HEK293 (cell line): ENCODE measurements at regions not wholly inside any gene's neighbourhood (a gene's known extent, or its start where the extent isn't known, plus 50 kb on each side); places are given as distances from the start of the nearest gene placed in this dataset.

Source experiments
- CTCF ChIA-PET: fragments of 350-600 bp; formaldehyde crosslinking; extraction: SDS; loops from one replicate; lab custom pipeline; 2021; ENCODE audit warnings: antibody characterized with exemption; lab: Yijun Ruan, JAX
- POLR2A ChIA-PET: fragments of 300-600 bp; formaldehyde crosslinking; extraction: SDS; loops from one replicate; lab custom pipeline; 2020; ENCODE audit warnings: antibody characterized with exemption, inconsistent platforms; lab: Yijun Ruan, JAX
- H3K27ac ChIP-seq: fragments of 200-500 bp; sonication (Bioruptor generic); 2 replicates; pipeline ENCODE4 v1.5.1; 2014; ENCODE audit warnings: low read depth, low read length, control low read depth, inconsistent platforms; ENCODE audit errors: extremely low read depth
- H3K36me3 ChIP-seq, 2 experiments: fragments of 200-500 bp in 1 of 2; sonication (Bioruptor generic) in 1 of 2; 1 replicate in 1 of 2; 2 replicates in 1 of 2; pipeline ENCODE4 v1.5.1; 2014 to 2017; ENCODE audit warnings: inconsistent platforms in 2 of 2, low read length in 2 of 2; ENCODE audit not compliant: control insufficient read depth in 2 of 2, insufficient read depth in 1 of 2
- H3K4me1 ChIP-seq: fragments of 200-500 bp; sonication (Bioruptor generic); 2 replicates; pipeline ENCODE4 v1.5.1; 2014; ENCODE audit warnings: mild to moderate bottlenecking, low read length, inconsistent platforms; ENCODE audit not compliant: control insufficient read depth, insufficient read depth
- H3K4me3 ChIP-seq: 2 replicates; pipeline ENCODE4 v1.5.1; 2011; ENCODE audit warnings: low read depth, mild to moderate bottlenecking, control low read depth, low read length, moderate library complexity
- H3K9me3 ChIP-seq: fragments of 200-500 bp; sonication (Bioruptor generic); 2 replicates; pipeline ENCODE4 v1.5.1; 2014; ENCODE audit warnings: low read depth, low read length, inconsistent platforms; ENCODE audit not compliant: control insufficient read depth, insufficient read depth
- GLI2 ChIP-seq: fragments of 450-650 bp; formaldehyde crosslinking; IDR thresholded peaks from 2 replicates; pipeline ENCODE4; 2017; ENCODE audit warnings: missing biosample characterization, missing genetic modification characterization, low read depth, borderline replicate concordance
- KLF10 ChIP-seq: fragments of 450-650 bp; IDR thresholded peaks from 2 replicates; pipeline ENCODE4 v1.5.1; 2018; ENCODE audit warnings: missing biosample characterization, mild to moderate bottlenecking, missing genetic modification characterization
- MEIS1 ChIP-seq: sonication (generic); formaldehyde crosslinking; IDR thresholded peaks from 2 replicates; pipeline ENCODE4 v1.8.1; 2022; ENCODE audit warnings: missing genetic modification reagents, mild to moderate bottlenecking, borderline replicate concordance
- OSR2 ChIP-seq: fragments of 450-650 bp; formaldehyde crosslinking; IDR thresholded peaks from 2 replicates; pipeline ENCODE4 v1.5.1; 2016; ENCODE audit warnings: missing biosample characterization, missing genetic modification characterization
- OVOL3 ChIP-seq: fragments of 450-650 bp; formaldehyde crosslinking; IDR thresholded peaks from 2 replicates; pipeline ENCODE4 v1.5.1; 2016; ENCODE audit warnings: missing biosample characterization, missing genetic modification characterization
- SP2 ChIP-seq: fragments of 450-650 bp; formaldehyde crosslinking; IDR thresholded peaks from 2 replicates; pipeline ENCODE4 v1.5.1; 2016; ENCODE audit warnings: missing biosample characterization, missing genetic modification characterization
- YY2 ChIP-seq: fragments of 450-650 bp; formaldehyde crosslinking; IDR thresholded peaks from 2 replicates; pipeline ENCODE4 v1.5.1; 2016; ENCODE audit warnings: missing biosample characterization, missing genetic modification characterization
- ZNF174 ChIP-seq: fragments of 450-650 bp; formaldehyde crosslinking; IDR thresholded peaks from 2 replicates; pipeline ENCODE4 v1.5.0; 2017; ENCODE audit warnings: missing biosample characterization, mild to moderate bottlenecking, missing genetic modification characterization
- ZNF2 ChIP-seq: fragments of 450-650 bp; formaldehyde crosslinking; IDR thresholded peaks from 2 replicates; pipeline ENCODE4 v1.5.1; 2016; ENCODE audit warnings: missing biosample characterization, missing genetic modification characterization
- ZNF221 ChIP-seq: fragments of 450-650 bp; formaldehyde crosslinking; IDR thresholded peaks from 2 replicates; pipeline ENCODE4 v1.5.1; 2017; ENCODE audit warnings: missing biosample characterization, missing genetic modification characterization, borderline replicate concordance
- ZNF24 ChIP-seq: fragments of 450-650 bp; formaldehyde crosslinking; IDR thresholded peaks from 2 replicates; pipeline ENCODE4 v1.5.1; 2016; ENCODE audit warnings: missing biosample characterization, missing genetic modification characterization
- ZNF274 ChIP-seq, 2 experiments: fragments of 200-500 bp in 1 of 2; fragments of 450-650 bp in 1 of 2; sonication (Bioruptor generic) in 1 of 2; formaldehyde crosslinking in 1 of 2; IDR thresholded peaks; 2 replicates each; pipeline versions ENCODE4 v1.5.1 to v1.6.1; 2014 to 2016; ENCODE audit warnings: borderline replicate concordance in 1 of 2, inconsistent platforms in 1 of 2, low read length in 1 of 2, missing biosample characterization in 1 of 2, missing genetic modification characterization in 1 of 2
- ZNF354C ChIP-seq: fragments of 450-650 bp; formaldehyde crosslinking; IDR thresholded peaks from 2 replicates; pipeline ENCODE4 v1.5.1; 2016; ENCODE audit warnings: missing biosample characterization, missing genetic modification characterization, low read depth, borderline replicate concordance
- ZNF473 ChIP-seq: fragments of 450-650 bp; formaldehyde crosslinking; IDR thresholded peaks from 2 replicates; pipeline ENCODE4 v1.5.1; 2017; ENCODE audit warnings: missing biosample characterization, missing genetic modification characterization
- ZNF501 ChIP-seq: fragments of 450-650 bp; formaldehyde crosslinking; IDR thresholded peaks from 2 replicates; pipeline ENCODE4 v1.5.1; 2016; ENCODE audit warnings: missing biosample characterization, missing genetic modification characterization
- ZNF521 ChIP-seq: fragments of 450-650 bp; formaldehyde crosslinking; IDR thresholded peaks from 2 replicates; pipeline ENCODE4 v1.5.1; 2017; ENCODE audit warnings: missing biosample characterization, mild to moderate bottlenecking, missing genetic modification characterization
- ZNF571 ChIP-seq: fragments of 450-650 bp; formaldehyde crosslinking; IDR thresholded peaks from 2 replicates; pipeline ENCODE4 v1.5.0; 2017; ENCODE audit warnings: missing biosample characterization, missing genetic modification characterization
- ZNF600 ChIP-seq: fragments of 450-650 bp; formaldehyde crosslinking; IDR thresholded peaks from 2 replicates; pipeline ENCODE4 v1.5.1; 2016; ENCODE audit warnings: missing biosample characterization, missing genetic modification characterization
- ZNF785 ChIP-seq: fragments of 450-650 bp; formaldehyde crosslinking; IDR thresholded peaks from 2 replicates; pipeline ENCODE4 v1.5.1; 2016; ENCODE audit warnings: missing biosample characterization, missing genetic modification characterization
- ZNF837 ChIP-seq: fragments of 450-650 bp; formaldehyde crosslinking; IDR thresholded peaks from 2 replicates; pipeline ENCODE4 v1.5.1; 2016; ENCODE audit warnings: missing biosample characterization, missing genetic modification characterization
- ZSCAN30 ChIP-seq: fragments of 450-650 bp; IDR thresholded peaks from 2 replicates; pipeline ENCODE4 v1.5.1; 2018; ENCODE audit warnings: missing biosample characterization, mild to moderate bottlenecking, missing genetic modification characterization, moderate library complexity
- TF ChIP-seq, protein P1 (sequence below): fragments of 450-650 bp; formaldehyde crosslinking; IDR thresholded peaks from 2 replicates; pipeline ENCODE4 v1.5.1; 2016; ENCODE audit warnings: missing biosample characterization, missing genetic modification characterization
- TF ChIP-seq, protein P2 (sequence below): fragments of 450-650 bp; formaldehyde crosslinking; IDR thresholded peaks from 2 replicates; pipeline ENCODE4 v1.5.1; 2016; ENCODE audit warnings: missing biosample characterization, missing genetic modification characterization
- TF ChIP-seq, protein P3 (sequence below): fragments of 450-650 bp; formaldehyde crosslinking; IDR thresholded peaks from 2 replicates; pipeline ENCODE4 v1.5.1; 2016; ENCODE audit warnings: missing biosample characterization, missing genetic modification characterization

DNA sequence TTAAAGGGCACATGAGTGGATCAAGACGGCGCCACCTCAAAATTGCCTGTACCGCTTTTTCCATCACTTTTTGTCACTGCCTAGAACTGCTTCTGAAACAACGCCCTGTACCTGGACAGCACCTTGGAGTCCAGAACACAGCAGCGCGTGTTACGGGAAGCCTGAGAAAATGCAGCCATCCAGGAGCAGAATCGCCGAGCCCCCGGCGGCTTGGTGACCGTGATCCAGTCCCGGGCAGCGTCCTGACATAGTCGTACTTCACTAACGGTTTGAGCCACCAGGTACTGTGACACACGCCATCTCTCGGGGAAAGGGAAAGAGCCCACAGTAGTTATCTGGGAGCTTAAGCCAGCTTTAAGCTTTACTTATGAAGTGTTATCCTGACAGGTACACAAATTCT, 168.9 kb upstream of the SALL3 start (continued):
- TF ChIP-seq ZNF174 (no peak), GLI2 (no peak), ZNF274 (IDR thresholded peaks at IDR 0.05; ENCODE audit: low read length) (no peak), ZNF274 (tag by site-specific recombination; IDR thresholded peaks at IDR 0.05; ENCODE audit: borderline replicate concordance) (no peak)

DNA sequence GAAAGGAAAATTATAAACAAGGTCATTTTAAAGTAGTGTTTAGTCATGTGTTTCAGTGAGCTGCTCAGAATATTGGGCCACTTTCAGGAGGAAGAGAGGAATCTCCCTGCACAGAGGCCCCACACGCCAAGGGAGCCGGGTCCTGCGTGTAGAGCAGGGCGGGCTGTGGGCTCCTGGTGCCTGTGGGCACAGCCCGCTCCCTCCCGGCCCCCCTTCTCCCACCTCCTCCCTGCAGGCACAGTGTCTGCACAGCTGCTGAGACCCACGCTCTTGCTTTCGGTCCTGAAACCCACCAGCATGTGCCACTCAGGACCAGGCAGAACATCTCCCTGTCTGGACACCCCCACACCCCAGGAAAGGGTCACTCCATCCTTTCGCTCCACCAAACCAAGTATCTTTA, 167.6 kb upstream of the SALL3 start:
- Histone ChIP-seq H3K27ac (no peak overlapping the region), H3K36me3 (no peaks in the 10 kb centered on the region), H3K9me3 (no peaks in the 10 kb centered on the region), H3K4me1 (no peaks in the 10 kb centered on the region), H3K4me3 (no peak overlapping the region)
- TF ChIP-seq, protein P1, sequence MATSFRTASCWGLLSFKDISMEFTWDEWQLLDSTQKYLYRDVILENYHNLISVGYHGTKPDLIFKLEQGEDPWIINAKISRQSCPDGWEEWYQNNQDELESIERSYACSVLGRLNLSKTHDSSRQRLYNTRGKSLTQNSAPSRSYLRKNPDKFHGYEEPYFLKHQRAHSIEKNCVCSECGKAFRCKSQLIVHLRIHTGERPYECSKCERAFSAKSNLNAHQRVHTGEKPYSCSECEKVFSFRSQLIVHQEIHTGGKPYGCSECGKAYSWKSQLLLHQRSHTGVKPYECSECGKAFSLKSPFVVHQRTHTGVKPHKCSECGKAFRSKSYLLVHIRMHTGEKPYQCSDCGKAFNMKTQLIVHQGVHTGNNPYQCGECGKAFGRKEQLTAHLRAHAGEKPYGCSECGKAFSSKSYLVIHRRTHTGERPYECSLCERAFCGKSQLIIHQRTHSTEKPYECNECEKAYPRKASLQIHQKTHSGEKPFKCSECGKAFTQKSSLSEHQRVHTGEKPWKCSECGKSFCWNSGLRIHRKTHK (tag by site-specific recombination), result no peak
- CTCF ChIA-PET, result interaction anchor here (1.1 kb wide), 1 partner anchor 67 kb away, joined by 3 read pairs; no protein-coding TSS in a partner anchor
- POLR2A ChIA-PET, result no interaction called here

DNA sequence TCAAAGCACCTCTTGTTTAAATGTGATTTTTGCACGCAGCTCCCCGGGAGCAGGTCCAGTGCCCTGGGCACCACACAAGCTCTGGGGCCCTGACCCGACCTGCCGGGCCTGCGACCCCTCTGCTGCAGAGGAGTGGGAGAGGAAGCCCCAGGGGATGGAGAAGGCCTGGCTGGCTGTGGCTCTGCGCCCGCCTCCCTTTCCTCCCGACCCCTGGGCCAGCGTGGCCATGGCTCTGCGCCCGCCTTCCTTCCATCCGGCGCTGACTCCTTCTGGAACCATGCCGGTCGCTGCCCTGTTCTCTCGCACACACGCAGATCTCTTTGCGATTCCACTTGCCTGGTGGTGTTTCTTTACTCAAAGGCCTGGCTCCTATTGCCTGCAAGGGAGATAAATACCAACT, 166.5 kb upstream of the SALL3 start:
- Histone ChIP-seq H3K4me1 (no peaks in the 10 kb centered on the region), H3K9me3 (no peaks in the 10 kb centered on the region), H3K4me3 (no peak overlapping the region), H3K27ac (no peak overlapping the region), H3K36me3 (no peaks in the 10 kb centered on the region)
- CTCF ChIA-PET, result no interaction called here
- TF ChIP-seq MEIS1 (CRISPR knock-in tag) (no peak), OSR2 (tag by site-specific recombination) (no peak), ZNF221 (tag by site-specific recombination) (no peak), ZNF2 (tag by site-specific recombination) (no peak), ZNF785 (tag by site-specific recombination) (no peak), ZNF24 (tag by site-specific recombination) (no peak), ZNF571 (tag by site-specific recombination) (no peak), ZNF354C (tag by site-specific recombination) (no peak), ZNF837 (tag by site-specific recombination) (no peak), ZNF501 (tag by site-specific recombination) (no peak), SP2 (tag by site-specific recombination) (no peak), ZNF600 (tag by site-specific recombination) (no peak), OVOL3 (tag by site-specific recombination) (no peak), ZSCAN30 (tag by site-specific recombination) (no peak), ZNF521 (no peak), KLF10 (tag by site-specific recombination) (no peak), YY2 (tag by site-specific recombination) (no peak), ZNF473 (no peak)
- TF ChIP-seq, protein P2, sequence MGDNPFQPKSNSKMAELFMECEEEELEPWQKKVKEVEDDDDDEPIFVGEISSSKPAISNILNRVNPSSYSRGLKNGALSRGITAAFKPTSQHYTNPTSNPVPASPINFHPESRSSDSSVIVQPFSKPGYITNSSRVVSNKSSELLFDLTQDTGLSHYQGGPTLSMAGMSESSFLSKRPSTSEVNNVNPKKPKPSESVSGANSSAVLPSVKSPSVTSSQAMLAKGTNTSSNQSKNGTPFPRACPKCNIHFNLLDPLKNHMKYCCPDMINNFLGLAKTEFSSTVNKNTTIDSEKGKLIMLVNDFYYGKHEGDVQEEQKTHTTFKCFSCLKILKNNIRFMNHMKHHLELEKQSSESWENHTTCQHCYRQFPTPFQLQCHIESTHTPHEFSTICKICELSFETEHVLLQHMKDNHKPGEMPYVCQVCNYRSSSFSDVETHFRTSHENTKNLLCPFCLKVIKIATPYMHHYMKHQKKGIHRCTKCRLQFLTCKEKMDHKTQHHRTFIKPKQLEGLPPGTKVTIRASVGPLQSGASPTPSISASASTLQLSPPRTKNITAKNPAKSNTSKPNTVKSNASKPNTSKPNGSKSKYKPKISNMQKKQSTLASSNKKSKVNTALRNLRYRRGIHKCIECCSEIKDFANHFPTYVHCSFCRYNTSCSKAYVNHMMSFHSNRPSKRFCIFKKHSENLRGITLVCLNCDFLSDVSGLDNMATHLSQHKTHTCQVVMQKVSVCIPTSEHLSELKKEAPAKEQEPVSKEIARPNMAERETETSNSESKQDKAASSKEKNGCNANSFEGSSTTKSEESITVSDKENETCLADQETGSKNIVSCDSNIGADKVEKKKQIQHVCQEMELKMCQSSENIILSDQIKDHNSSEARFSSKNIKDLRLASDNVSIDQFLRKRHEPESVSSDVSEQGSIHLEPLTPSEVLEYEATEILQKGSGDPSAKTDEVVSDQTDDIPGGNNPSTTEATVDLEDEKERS (tag by site-specific recombination), result no peak
- TF ChIP-seq, protein P3, sequence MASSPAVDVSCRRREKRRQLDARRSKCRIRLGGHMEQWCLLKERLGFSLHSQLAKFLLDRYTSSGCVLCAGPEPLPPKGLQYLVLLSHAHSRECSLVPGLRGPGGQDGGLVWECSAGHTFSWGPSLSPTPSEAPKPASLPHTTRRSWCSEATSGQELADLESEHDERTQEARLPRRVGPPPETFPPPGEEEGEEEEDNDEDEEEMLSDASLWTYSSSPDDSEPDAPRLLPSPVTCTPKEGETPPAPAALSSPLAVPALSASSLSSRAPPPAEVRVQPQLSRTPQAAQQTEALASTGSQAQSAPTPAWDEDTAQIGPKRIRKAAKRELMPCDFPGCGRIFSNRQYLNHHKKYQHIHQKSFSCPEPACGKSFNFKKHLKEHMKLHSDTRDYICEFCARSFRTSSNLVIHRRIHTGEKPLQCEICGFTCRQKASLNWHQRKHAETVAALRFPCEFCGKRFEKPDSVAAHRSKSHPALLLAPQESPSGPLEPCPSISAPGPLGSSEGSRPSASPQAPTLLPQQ (tag by site-specific recombination), result no peak
- POLR2A ChIA-PET, result no interaction called here
